K562 (cell line): ENCODE measurements at regions not wholly inside any gene's neighbourhood (a gene's known extent, or its start where the extent isn't known, plus 50 kb on each side); places are given as distances from the start of the nearest gene placed in this dataset.
A peak's percentile ranks its signal among the peaks of the same experiment; 100 is the strongest.

Source experiments
- ATAC-seq: fragments of 200-7000 bp; cut with Tn5 transposase; 3 replicates; pipeline ENCODE4 v1.9.1; 2020; ENCODE audit warnings: moderate library complexity
- BruUV-seq: library from RNA; stranded (reverse); fragments of 400-500 nt; replicated peaks from 2 replicates; lab custom pipeline; 2021; lab: Mats Ljungman, UMichigan
- CTCF ChIA-PET: fragments of 300-600 bp; formaldehyde crosslinking; extraction: SDS; loops from one replicate; lab custom pipeline; 2021; ENCODE audit warnings: low intra/inter-chr PET ratio; lab: Yijun Ruan, JAX
- POLR2A ChIA-PET: fragments of 300-600, 350-650 bp; sonication (Branson Sonifier 250); formaldehyde crosslinking; extraction: SDS; loops from one replicate; lab custom pipeline; 2021; ENCODE audit warnings: antibody characterized with exemption, inconsistent platforms; lab: Yijun Ruan, JAX
- DNase-seq, 4 experiments: peaks; one replicate each; pipeline versions ENCODE4 v3.0.0 to v3.0.0-alpha.2; 2011 to 2018; ENCODE audit warnings: low spot score in 3 of 4, mixed read lengths in 3 of 4; ENCODE audit errors: extremely low read depth in 1 of 4
- FAIRE-seq: peaks from 2 replicates; lab custom pipeline; 2011; peaks lifted over from hg19 to GRCh38; lab: Jason Lieb, UNC
- H2AFZ ChIP-seq: 2 replicates; pipeline ENCODE4 v1.6.0; 2011; ENCODE audit warnings: low read depth, low read length, control low read depth, inconsistent platforms
- H3K27ac ChIP-seq: fragments of 200-600 bp; 3 replicates; pipeline ENCODE4 v1.8.0; 2011; ENCODE audit warnings: low read depth, mild to moderate bottlenecking, control low read depth, inconsistent platforms, low read length, moderate library complexity, mixed read lengths; ENCODE audit errors: extremely low read depth
- H3K27me3 ChIP-seq, 2 experiments: fragments of 300-600 bp in 1 of 2; 2 replicates in 1 of 2; 3 replicates in 1 of 2; pipeline versions ENCODE4 v1.6.0 to v1.8.0; 2011; ENCODE audit warnings: inconsistent platforms in 2 of 2, low read length in 2 of 2, mild to moderate bottlenecking in 1 of 2, mixed read lengths in 1 of 2, moderate library complexity in 1 of 2; ENCODE audit not compliant: control insufficient read depth in 2 of 2, insufficient read depth in 2 of 2
- H3K36me3 ChIP-seq: fragments of 300-600 bp; 3 replicates; pipeline ENCODE4 v1.8.0; 2011; ENCODE audit warnings: mild to moderate bottlenecking, low read length, inconsistent platforms; ENCODE audit not compliant: control insufficient read depth, insufficient read depth
- H3K4me1 ChIP-seq, 2 experiments: fragments of 200-600 bp in 1 of 2; replicated peaks in 1 of 2; 2 replicates in 1 of 2; 3 replicates in 1 of 2; pipeline versions ENCODE4 v1.5.1 to v1.8.0; 2011; ENCODE audit warnings: inconsistent platforms in 2 of 2, low read length in 2 of 2, mild to moderate bottlenecking in 1 of 2, mixed read lengths in 1 of 2, moderate library complexity in 1 of 2; ENCODE audit not compliant: control insufficient read depth in 2 of 2, insufficient read depth in 2 of 2
- H3K4me2 ChIP-seq: 2 replicates; pipeline ENCODE4 v1.6.1; 2011; ENCODE audit warnings: low read length, control low read depth, inconsistent platforms, mixed read lengths; ENCODE audit not compliant: insufficient read depth
- H3K4me3 ChIP-seq: fragments of 200-600 bp; sonication (generic), shearing (Covaris generic); 2 replicates; pipeline ENCODE4 v1.5.1; 2016; ENCODE audit warnings: control low read depth, inconsistent platforms
- H3K79me2 ChIP-seq: fragments of 200-600 bp; 3 replicates; pipeline ENCODE4 v1.8.0; 2011; ENCODE audit warnings: low read length, inconsistent platforms; ENCODE audit not compliant: control insufficient read depth, insufficient read depth
- H3K9ac ChIP-seq, 2 experiments: 2 replicates each; pipeline versions ENCODE4 v1.6.0 to v1.6.1; 2011; ENCODE audit warnings: low read depth in 2 of 2, low read length in 2 of 2, control low read depth in 1 of 2, inconsistent platforms in 1 of 2, mild to moderate bottlenecking in 1 of 2, mixed read lengths in 1 of 2; ENCODE audit not compliant: insufficient read depth in 1 of 2
- H3K9me1 ChIP-seq: one replicate; pipeline ENCODE4 v1.6.0; 2011; ENCODE audit warnings: inconsistent platforms, mild to moderate bottlenecking, low read length, moderate library complexity; ENCODE audit not compliant: control insufficient read depth, insufficient read depth
- H3K9me3 ChIP-seq: replicated peaks from 2 replicates; pipeline ENCODE4 v1.5.1; 2011; ENCODE audit warnings: low read depth, low read length, inconsistent platforms; ENCODE audit not compliant: control insufficient read depth, insufficient read depth
- H4K20me1 ChIP-seq: replicated peaks from 2 replicates; pipeline ENCODE4 v1.6.1; 2011; ENCODE audit warnings: low read length, inconsistent platforms, mixed read lengths; ENCODE audit not compliant: control insufficient read depth, insufficient read depth
- KHSRP ChIP-seq: fragments of 450-650 bp; IDR thresholded peaks from 2 replicates; pipeline ENCODE4 v1.6.1; 2017
- ZNF347 ChIP-seq: fragments of 450-650 bp; formaldehyde crosslinking; IDR thresholded peaks from 2 replicates; pipeline ENCODE4 v1.4.0; 2020; ENCODE audit warnings: low read depth, mild to moderate bottlenecking, moderate library complexity
- ZNF584 ChIP-seq: fragments of 200-800 bp; sonication (Bioruptor generic); IDR thresholded peaks from 2 replicates; pipeline ENCODE4 v1.6.1; 2016; ENCODE audit warnings: low read depth, mild to moderate bottlenecking, missing genetic modification characterization, missing compliant biosample characterization
- WGBS: fragments of 100-300 bp; shearing (Covaris generic); methylation state at CpG from one replicate; pipeline ENCODE4 v1.1.6; 2016; ENCODE audit warnings: low coverage, mixed read lengths; ENCODE audit not compliant: insufficient coverage; ENCODE audit errors: missing lambda C conversion rate; 5-methylcytosine and 5-hydroxymethylcytosine counted together
- in situ Hi-C: fragments of 300-500 bp; cut with MboI; formaldehyde crosslinking; loops from 4 replicates; pipeline ENCODE4 v1.15.0; 2018; ENCODE audit warnings: inconsistent platforms, mixed read lengths
- intact Hi-C: fragments of 100-400 bp; cut with micrococcal nuclease; formaldehyde crosslinking; loops from 2 replicates; pipeline ENCODE4 v1.14.2; 2022
- TF ChIP-seq, protein P1 (sequence below): fragments of 250-450 bp; sonication (Bioruptor Pico); IDR thresholded peaks from 2 replicates; pipeline ENCODE4 v1.5.0; 2021; ENCODE audit warnings: mild to moderate bottlenecking, borderline replicate concordance

DNA sequence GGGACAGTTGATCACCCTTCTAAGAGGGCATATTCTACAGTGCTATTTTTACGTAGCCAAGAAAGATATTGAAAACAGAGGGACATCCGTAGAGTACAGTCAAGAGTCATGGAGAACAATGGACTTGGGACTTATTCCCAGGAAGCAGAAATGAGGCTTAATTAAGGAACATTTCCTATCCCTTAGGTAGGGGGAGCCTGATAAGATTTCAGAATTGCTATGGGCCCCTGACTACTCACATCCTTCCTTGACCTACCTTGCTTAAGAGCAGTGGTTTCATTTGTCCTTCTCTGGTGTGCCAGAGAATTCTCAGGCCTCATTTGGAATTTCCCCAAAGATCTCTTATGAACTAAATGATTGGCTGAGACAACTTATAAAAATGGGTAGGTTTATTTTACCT is 189.5 kb upstream of the DTNBP1 start:
- no peaks in the 10 kb centered on the region for H3K4me1 ChIP-seq
- H3K79me2 ChIP-seq: no peaks in the 10 kb centered on the region
- H3K9me1 ChIP-seq: no peaks in the 10 kb centered on the region
- intact Hi-C loops (no loop called here), in situ Hi-C loops (no loop called here)
- no peaks in the 10 kb centered on the region for H3K27me3 ChIP-seq
- no peaks in the 10 kb centered on the region for H3K36me3 ChIP-seq
- no peak overlapping the region for H2AFZ ChIP-seq
- H3K4me2 ChIP-seq: no peak overlapping the region
- H4K20me1 ChIP-seq: no peaks in the 10 kb centered on the region
- 31% methylated on average over 2 of the region's 2 CpGs for WGBS
- DNase-seq: no peak
- peak; percentile 97 for TF ChIP-seq ZNF584 (CRISPR knock-in tag)
- TF ChIP-seq, protein P1, sequence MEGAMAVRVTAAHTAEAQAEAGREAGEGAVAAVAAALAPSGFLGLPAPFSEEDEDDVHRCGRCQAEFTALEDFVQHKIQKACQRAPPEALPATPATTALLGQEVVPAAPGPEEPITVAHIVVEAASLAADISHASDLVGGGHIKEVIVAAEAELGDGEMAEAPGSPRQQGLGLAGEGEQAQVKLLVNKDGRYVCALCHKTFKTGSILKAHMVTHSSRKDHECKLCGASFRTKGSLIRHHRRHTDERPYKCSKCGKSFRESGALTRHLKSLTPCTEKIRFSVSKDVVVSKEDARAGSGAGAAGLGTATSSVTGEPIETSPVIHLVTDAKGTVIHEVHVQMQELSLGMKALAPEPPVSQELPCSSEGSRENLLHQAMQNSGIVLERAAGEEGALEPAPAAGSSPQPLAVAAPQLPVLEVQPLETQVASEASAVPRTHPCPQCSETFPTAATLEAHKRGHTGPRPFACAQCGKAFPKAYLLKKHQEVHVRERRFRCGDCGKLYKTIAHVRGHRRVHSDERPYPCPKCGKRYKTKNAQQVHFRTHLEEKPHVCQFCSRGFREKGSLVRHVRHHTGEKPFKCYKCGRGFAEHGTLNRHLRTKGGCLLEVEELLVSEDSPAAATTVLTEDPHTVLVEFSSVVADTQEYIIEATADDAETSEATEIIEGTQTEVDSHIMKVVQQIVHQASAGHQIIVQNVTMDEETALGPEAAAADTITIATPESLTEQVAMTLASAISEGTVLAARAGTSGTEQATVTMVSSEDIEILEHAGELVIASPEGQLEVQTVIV: no peak
- TF ChIP-seq KHSRP: no peak
- no peak for TF ChIP-seq ZNF347 (CRISPR knock-in tag)
- no peak overlapping the region for H3K9ac ChIP-seq
- FAIRE-seq: no peak
- ATAC-seq: no peak
- ChIA-PET POLR2A (interaction anchor here (1.5 kb wide), 1 partner anchor 15 kb away, joined by 5 read pairs; no protein-coding TSS in a partner anchor), CTCF (no interaction called here)
- no peaks in the 10 kb centered on the region for H3K9me3 ChIP-seq
- no peak overlapping the region for H3K4me3 ChIP-seq
- no peak overlapping the region for H3K27ac ChIP-seq
- no TSS peak for BruUV-seq
